GM18519 (cell line): ENCODE measurements at regions not wholly inside any gene's neighbourhood (a gene's known extent, or its start where the extent isn't known, plus 50 kb on each side); places are given as distances from the start of the nearest gene placed in this dataset.
A peak's percentile ranks its signal among the peaks of the same experiment; 100 is the strongest.

Experiments used
- ATAC-seq: cut with Tn5 transposase; IDR thresholded peaks from one replicate; pipeline ENCODE4 v1.9.1; 2021; ENCODE audit warnings: mild to moderate bottlenecking, moderate library complexity; ENCODE audit not compliant: unreplicated experiment, low FRiP score

GRCh38 chr12:67792185-67792584 is 143.6 kb downstream of the DYRK2 start:
- no peak for ATAC-seq

- no peak for ATAC-seq
These were observed 145.6 kb downstream of the DYRK2 start for GRCh38 chr12:67794161-67794560.

- no peak for ATAC-seq
These were observed 146.7 kb downstream of the DYRK2 start for GRCh38 chr12:67795236-67795635.

- ATAC-seq: no peak
These were observed 148.7 kb downstream of the DYRK2 start for GRCh38 chr12:67797185-67797741.

GRCh38 chr12:67797753-67798152 is 149.2 kb downstream of the DYRK2 start:
- no peak for ATAC-seq

- ATAC-seq: no peak
These were observed 150.2 kb downstream of the DYRK2 start for GRCh38 chr12:67798768-67799167.

GRCh38 chr12:67802731-67803130 is 154.2 kb downstream of the DYRK2 start:
- ATAC-seq: no peak

GRCh38 chr12:67803278-67803993 is 154.9 kb downstream of the DYRK2 start:
- no peak for ATAC-seq

GRCh38 chr12:67804168-67804567 is 155.6 kb downstream of the DYRK2 start:
- peak; percentile 92 for ATAC-seq

GRCh38 chr12:67807814-67808213 is 159.3 kb downstream of the DYRK2 start:
- no peak for ATAC-seq

GRCh38 chr12:67810166-67810565 is 161.6 kb downstream of the DYRK2 start:
- no peak for ATAC-seq

GRCh38 chr12:67811437-67812361 is 163.2 kb downstream of the DYRK2 start:
- ATAC-seq: no peak

- no peak for ATAC-seq
These were observed 164.9 kb downstream of the DYRK2 start for GRCh38 chr12:67813456-67813904.

- no peak for ATAC-seq
These were observed 167.7 kb downstream of the DYRK2 start for GRCh38 chr12:67816269-67816668.

GRCh38 chr12:67818459-67818903 is 169.9 kb downstream of the DYRK2 start:
- no peak for ATAC-seq

GRCh38 chr12:67819902-67820301 is 169.3 kb upstream of the IFNG-AS1 start:
- ATAC-seq: no peak

- ATAC-seq: no peak
These were observed 168.6 kb upstream of the IFNG-AS1 start for GRCh38 chr12:67820694-67821093.

- ATAC-seq: no peak
These were observed 166.4 kb upstream of the IFNG-AS1 start for GRCh38 chr12:67822826-67823225.

GRCh38 chr12:67826148-67826547 is 163.1 kb upstream of the IFNG-AS1 start:
- ATAC-seq: no peak

- ATAC-seq: no peak
These were observed 162.1 kb upstream of the IFNG-AS1 start for GRCh38 chr12:67826946-67827720.
